Glomerular endothelial cell (primary cell): ENCODE measurements at regions not wholly inside any gene's neighbourhood (a gene's known extent, or its start where the extent isn't known, plus 50 kb on each side); places are given as distances from the start of the nearest gene placed in this dataset.
"Not testable (repeated sequence)": the region's sequence is repeated elsewhere in the genome, so short reads cannot be mapped to it uniquely, and the experiment has no call there.

Experiments
- DNase-seq: peaks from one replicate; pipeline ENCODE4 v3.0.0-alpha.2; 2011; ENCODE audit warnings: low read depth, low spot score; ENCODE audit errors: extremely low read depth

- DNase-seq, result peak; percentile 57
These were observed 133.7 kb upstream of the TBX18 start for GRCh38 chr6:84897988-84898594.

GRCh38 chr6:84897011-84897410 is 132.6 kb upstream of the TBX18 start:
- no peak for DNase-seq

- no peak for DNase-seq
These were observed 128.3 kb upstream of the TBX18 start for GRCh38 chr6:84892671-84893070.

- DNase-seq, result no peak
These were observed 118.7 kb upstream of the TBX18 start for GRCh38 chr6:84882768-84883766.

- not testable (repeated sequence) for DNase-seq
These were observed 115.0 kb upstream of the TBX18 start for GRCh38 chr6:84879385-84879784.

GRCh38 chr6:84877515-84878210 is 113.3 kb upstream of the TBX18 start:
- DNase-seq, result no peak

- DNase-seq, result no peak
These were observed 112.5 kb upstream of the TBX18 start for GRCh38 chr6:84876723-84877514.

- DNase-seq, result no peak
These were observed 108.8 kb upstream of the TBX18 start for GRCh38 chr6:84872996-84873723.

- DNase-seq, result no peak
These were observed 107.5 kb upstream of the TBX18 start for GRCh38 chr6:84871925-84872324.

- DNase-seq, result no peak
These were observed 106.3 kb upstream of the TBX18 start for GRCh38 chr6:84870672-84871071.

GRCh38 chr6:84868149-84868548 is 103.8 kb upstream of the TBX18 start:
- DNase-seq, result no peak

- no peak for DNase-seq
These were observed 103.1 kb upstream of the TBX18 start for GRCh38 chr6:84867521-84867920.

- DNase-seq, result no peak
These were observed 102.3 kb upstream of the TBX18 start for GRCh38 chr6:84866715-84867114.

- not testable (repeated sequence) for DNase-seq
These were observed 101.0 kb upstream of the TBX18 start for GRCh38 chr6:84865372-84865771.

GRCh38 chr6:84862843-84863242 is 98.4 kb upstream of the TBX18 start:
- DNase-seq, result no peak

- no peak for DNase-seq
These were observed 96.5 kb upstream of the TBX18 start for GRCh38 chr6:84860920-84861319.

GRCh38 chr6:84860509-84860908 is 96.1 kb upstream of the TBX18 start:
- no peak for DNase-seq

GRCh38 chr6:84854811-84855400 is 90.5 kb upstream of the TBX18 start:
- DNase-seq, result no peak

GRCh38 chr6:84853901-84854300 is 89.5 kb upstream of the TBX18 start:
- DNase-seq, result no peak

- DNase-seq, result no peak
These were observed 84.6 kb upstream of the TBX18 start for GRCh38 chr6:84848960-84849359.
